ENCODE measurements at regions not wholly inside any gene's neighbourhood (a gene's known extent, or its start where the extent isn't known, plus 50 kb on each side); places are given as distances from the start of the nearest gene placed in this dataset.

DNA sequence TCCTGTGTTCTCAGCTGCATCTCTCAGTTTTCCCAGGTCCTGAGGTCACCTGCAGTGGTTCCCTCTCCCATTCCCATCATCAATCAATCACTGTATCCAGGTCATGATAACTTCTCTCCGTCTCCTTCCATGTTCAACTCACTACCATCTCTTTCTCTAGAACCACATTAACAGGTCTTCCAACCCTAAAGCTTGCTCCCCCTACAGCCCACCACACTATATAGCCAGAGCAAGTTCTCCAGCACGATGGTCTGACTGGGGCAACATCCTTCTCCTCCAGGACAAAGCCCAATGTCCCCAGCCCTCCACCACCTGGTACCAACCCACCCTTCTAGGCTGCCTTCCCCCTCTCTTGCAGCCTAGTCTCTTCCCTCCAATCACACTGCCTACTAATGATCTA, 241.6 kb downstream of the CDK5RAP2 start:
- Mint-ChIP-seq H3K27ac (no peak overlapping the region), H3K4me3 (no peak overlapping the region), H3K4me1 (ENCODE audit: low read depth) (peaks cover 11% of the 10 kb centered on the region), H3K36me3 (ENCODE audit: low read depth) (no peaks in the 10 kb centered on the region), H3K9me3 (no peaks in the 10 kb centered on the region), H3K27me3 (peaks cover 26% of the 10 kb centered on the region)
- DNase-seq = no peak

GRCh38 chr9:120337131-120337530, 242.8 kb downstream of the CDK5RAP2 start:
- Mint-ChIP-seq H3K9me3 (no peaks in the 10 kb centered on the region), H3K27ac (no peak overlapping the region), H3K4me1 (ENCODE audit: low read depth) (peaks cover 11% of the 10 kb centered on the region), H3K4me3 (no peak overlapping the region), H3K27me3 (peaks cover 29% of the 10 kb centered on the region), H3K36me3 (ENCODE audit: low read depth) (no peaks in the 10 kb centered on the region)
- DNase-seq = no peak

DNA sequence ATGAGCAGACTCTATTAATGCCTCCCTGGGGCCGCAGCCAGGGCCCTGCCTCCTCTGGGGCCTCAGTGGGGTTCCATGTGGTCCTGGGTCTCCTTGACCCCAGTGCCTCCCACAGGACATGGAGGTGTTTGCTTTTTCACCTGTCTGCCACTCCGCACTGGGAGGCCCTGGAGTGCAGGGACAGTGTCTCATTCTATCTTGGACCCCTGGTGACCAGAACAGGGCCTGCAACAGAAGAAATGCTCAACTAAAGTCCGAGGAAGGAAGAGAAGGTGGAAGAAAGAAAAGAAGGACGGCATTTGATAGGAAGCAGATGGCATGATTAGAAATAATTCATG, 243.2 kb downstream of the CDK5RAP2 start:
- no peak for DNase-seq
- peaks cover 29% of the 10 kb centered on the region for H3K27me3 Mint-ChIP-seq
- no peak overlapping the region for H3K4me3 Mint-ChIP-seq
- H3K27ac Mint-ChIP-seq = peak overlapping the region; percentile 2
- peaks cover 11% of the 10 kb centered on the region for H3K4me1 Mint-ChIP-seq (ENCODE audit: low read depth)
- no peaks in the 10 kb centered on the region for H3K9me3 Mint-ChIP-seq
- no peaks in the 10 kb centered on the region for H3K36me3 Mint-ChIP-seq (ENCODE audit: low read depth)

GRCh38 chr9:120336021-120336752, 243.8 kb downstream of the CDK5RAP2 start:
- H3K27ac Mint-ChIP-seq = peak overlapping the region; percentile 8
- H3K4me1 Mint-ChIP-seq (ENCODE audit: low read depth) = peaks cover 11% of the 10 kb centered on the region
- H3K27me3 Mint-ChIP-seq = peaks cover 29% of the 10 kb centered on the region
- no peaks in the 10 kb centered on the region for H3K36me3 Mint-ChIP-seq (ENCODE audit: low read depth)
- peak; percentile 31 for DNase-seq
- H3K9me3 Mint-ChIP-seq = no peaks in the 10 kb centered on the region
- H3K4me3 Mint-ChIP-seq = no peak overlapping the region

GRCh38 chr9:120331913-120332312, 248.1 kb downstream of the CDK5RAP2 start:
- Mint-ChIP-seq H3K27ac (no peak overlapping the region), H3K4me3 (no peak overlapping the region), H3K27me3 (peaks cover 19% of the 10 kb centered on the region), H3K4me1 (ENCODE audit: low read depth) (peaks cover 11% of the 10 kb centered on the region), H3K36me3 (ENCODE audit: low read depth) (no peaks in the 10 kb centered on the region), H3K9me3 (no peaks in the 10 kb centered on the region)
- DNase-seq = no peak

DNA sequence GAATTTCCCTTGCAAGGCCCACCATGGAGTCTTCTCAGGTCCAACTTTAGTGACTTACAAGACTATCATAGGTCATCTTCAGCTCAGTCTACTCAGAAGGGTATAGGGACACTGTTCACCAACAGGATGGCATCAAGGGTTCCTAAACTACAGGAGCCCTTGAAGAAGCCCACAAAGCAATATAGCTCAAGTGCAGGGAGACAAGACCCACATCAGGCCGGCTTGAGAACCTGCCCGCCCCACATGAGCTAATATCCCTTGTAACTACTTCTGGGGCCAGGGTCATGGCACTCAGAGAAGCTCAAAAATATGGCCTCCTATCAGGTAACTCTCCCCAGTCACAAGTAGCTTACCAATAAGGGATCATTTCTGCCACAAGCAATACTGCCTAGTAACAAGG, 249.9 kb downstream of the CDK5RAP2 start:
- Mint-ChIP-seq H3K4me1 (ENCODE audit: low read depth) (no peaks in the 10 kb centered on the region), H3K9me3 (no peaks in the 10 kb centered on the region), H3K27ac (no peak overlapping the region), H3K36me3 (ENCODE audit: low read depth) (no peaks in the 10 kb centered on the region), H3K4me3 (no peak overlapping the region), H3K27me3 (peaks cover 28% of the 10 kb centered on the region)
- no peak for DNase-seq

DNA sequence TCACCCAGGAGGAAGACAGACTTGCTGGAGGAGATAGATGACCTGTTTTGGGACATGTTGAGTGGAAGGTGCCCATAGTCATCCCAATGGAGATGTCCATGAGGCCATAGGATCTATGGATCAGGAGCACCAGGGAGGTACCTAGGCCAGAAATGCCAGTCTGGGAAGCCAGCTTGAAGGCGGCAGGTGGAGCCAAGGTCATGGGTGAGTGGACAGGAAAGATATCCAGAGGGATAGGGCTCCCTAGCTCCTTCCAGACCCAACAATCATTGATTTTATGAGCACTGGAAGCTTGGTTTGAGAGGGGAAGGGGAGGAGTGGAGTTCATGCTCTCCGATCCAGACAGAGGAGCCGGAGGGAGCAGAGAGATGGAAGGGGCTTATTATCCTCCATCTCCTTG, 252.6 kb downstream of the CDK5RAP2 start:
- no peak overlapping the region for H3K4me3 Mint-ChIP-seq
- no peaks in the 10 kb centered on the region for H3K9me3 Mint-ChIP-seq
- H3K27ac Mint-ChIP-seq = no peak overlapping the region
- H3K27me3 Mint-ChIP-seq = peaks cover 15% of the 10 kb centered on the region
- no peak for DNase-seq
- no peaks in the 10 kb centered on the region for H3K36me3 Mint-ChIP-seq (ENCODE audit: low read depth)
- H3K4me1 Mint-ChIP-seq (ENCODE audit: low read depth) = no peaks in the 10 kb centered on the region

DNA sequence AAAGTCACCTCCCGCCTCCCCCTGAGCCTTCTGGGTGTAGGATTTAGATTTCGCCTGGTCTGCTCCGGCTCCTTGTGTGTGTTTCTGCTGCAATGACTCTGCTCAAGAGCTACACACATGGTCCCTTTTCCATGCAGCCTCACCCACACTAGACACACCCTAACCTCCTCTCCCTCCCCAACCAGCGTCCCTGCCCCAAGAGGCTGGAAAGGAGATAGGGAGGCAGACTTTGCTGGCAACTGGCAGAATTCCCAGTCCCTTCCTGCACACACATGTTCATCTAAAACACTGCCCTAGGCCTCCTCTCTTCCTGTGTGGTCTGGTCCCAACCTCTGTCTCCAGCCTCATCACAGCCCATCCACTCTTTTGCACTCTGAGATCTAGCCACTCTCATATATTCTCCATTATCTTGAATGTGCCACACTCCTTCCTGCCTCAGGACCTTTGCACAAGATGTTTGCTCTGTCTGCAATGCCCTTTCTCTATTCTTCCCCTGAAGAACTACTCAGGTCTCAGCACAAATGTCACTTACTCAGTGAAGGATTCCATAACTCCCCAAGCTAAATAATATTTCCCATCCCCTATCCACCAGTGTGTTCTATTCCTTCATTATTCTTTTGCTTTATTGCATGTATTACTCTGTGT, 253.8 kb downstream of the CDK5RAP2 start:
- DNase-seq = no peak
- H3K4me1 Mint-ChIP-seq (ENCODE audit: low read depth) = no peaks in the 10 kb centered on the region
- no peak overlapping the region for H3K27ac Mint-ChIP-seq
- no peaks in the 10 kb centered on the region for H3K9me3 Mint-ChIP-seq
- H3K4me3 Mint-ChIP-seq = no peak overlapping the region
- no peaks in the 10 kb centered on the region for H3K36me3 Mint-ChIP-seq (ENCODE audit: low read depth)
- peaks cover 23% of the 10 kb centered on the region for H3K27me3 Mint-ChIP-seq

- no peak for DNase-seq
- H3K4me1 Mint-ChIP-seq (ENCODE audit: low read depth) = no peaks in the 10 kb centered on the region
- H3K36me3 Mint-ChIP-seq (ENCODE audit: low read depth) = no peaks in the 10 kb centered on the region
- no peak overlapping the region for H3K27ac Mint-ChIP-seq
- H3K27me3 Mint-ChIP-seq = peaks cover 25% of the 10 kb centered on the region
- H3K4me3 Mint-ChIP-seq = no peak overlapping the region
- no peaks in the 10 kb centered on the region for H3K9me3 Mint-ChIP-seq
Measured at GRCh38 chr9:120324996-120325642, 254.8 kb downstream of the CDK5RAP2 start.

- Mint-ChIP-seq H3K27ac (no peak overlapping the region), H3K4me1 (ENCODE audit: low read depth) (no peaks in the 10 kb centered on the region), H3K27me3 (peaks cover 25% of the 10 kb centered on the region), H3K36me3 (ENCODE audit: low read depth) (no peaks in the 10 kb centered on the region), H3K9me3 (no peaks in the 10 kb centered on the region), H3K4me3 (no peak overlapping the region)
- no peak for DNase-seq
Measured at GRCh38 chr9:120324461-120324860, 255.5 kb downstream of the CDK5RAP2 start.

DNA sequence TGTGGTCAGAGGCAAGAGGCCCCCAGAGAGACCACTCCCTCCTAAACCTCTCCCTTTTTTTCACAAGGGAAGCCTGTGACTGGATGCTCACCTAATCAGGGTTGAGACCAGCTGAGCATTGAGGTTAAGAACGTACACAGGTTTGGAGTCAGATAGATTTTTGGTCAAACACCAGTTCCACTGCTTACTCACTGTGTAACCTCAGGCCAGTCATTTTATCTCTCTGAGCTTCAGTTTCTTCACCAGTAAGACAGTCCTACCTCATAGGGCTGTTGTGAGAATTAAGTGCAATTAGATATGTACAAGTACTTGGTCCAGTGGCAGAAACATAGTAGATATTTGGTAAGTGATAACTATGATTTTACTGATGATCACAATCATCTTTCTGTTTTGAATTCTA, 256.8 kb downstream of the CDK5RAP2 start:
- Mint-ChIP-seq H3K4me1 (ENCODE audit: low read depth) (no peaks in the 10 kb centered on the region), H3K4me3 (no peak overlapping the region), H3K27me3 (peaks cover 25% of the 10 kb centered on the region), H3K9me3 (no peaks in the 10 kb centered on the region), H3K36me3 (ENCODE audit: low read depth) (no peaks in the 10 kb centered on the region), H3K27ac (no peak overlapping the region)
- no peak for DNase-seq

- Mint-ChIP-seq H3K4me1 (ENCODE audit: low read depth) (no peaks in the 10 kb centered on the region), H3K27ac (no peak overlapping the region), H3K9me3 (peaks cover 3% of the 10 kb centered on the region), H3K27me3 (peaks cover 21% of the 10 kb centered on the region), H3K4me3 (no peak overlapping the region), H3K36me3 (ENCODE audit: low read depth) (no peaks in the 10 kb centered on the region)
- DNase-seq = no peak
Measured at GRCh38 chr9:120319452-120319851, 260.5 kb downstream of the CDK5RAP2 start.

DNA sequence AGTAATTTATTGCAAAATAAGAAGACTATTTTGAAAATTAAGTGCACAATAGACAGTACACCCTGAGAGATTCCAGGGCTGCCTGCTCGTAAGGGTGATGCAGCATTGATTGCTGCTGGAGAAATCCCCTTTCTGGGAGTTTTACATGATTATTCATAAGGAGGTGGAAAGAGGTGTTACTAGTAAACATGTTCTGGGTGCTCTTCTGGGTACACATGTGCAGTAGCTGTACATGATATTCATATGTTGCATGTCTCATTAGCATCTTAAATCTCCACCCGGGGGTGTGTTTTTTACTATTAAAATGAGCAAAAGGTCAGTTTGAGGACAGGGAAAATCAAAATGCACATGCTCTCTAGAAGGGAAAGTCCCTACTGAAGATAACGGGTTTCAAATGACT, 264.8 kb downstream of the CDK5RAP2 start:
- Mint-ChIP-seq H3K27me3 (peaks cover 10% of the 10 kb centered on the region), H3K9me3 (peaks cover 6% of the 10 kb centered on the region), H3K4me1 (ENCODE audit: low read depth) (no peaks in the 10 kb centered on the region), H3K4me3 (no peak overlapping the region), H3K27ac (no peak overlapping the region), H3K36me3 (ENCODE audit: low read depth) (no peaks in the 10 kb centered on the region)
- no peak for DNase-seq

DNA sequence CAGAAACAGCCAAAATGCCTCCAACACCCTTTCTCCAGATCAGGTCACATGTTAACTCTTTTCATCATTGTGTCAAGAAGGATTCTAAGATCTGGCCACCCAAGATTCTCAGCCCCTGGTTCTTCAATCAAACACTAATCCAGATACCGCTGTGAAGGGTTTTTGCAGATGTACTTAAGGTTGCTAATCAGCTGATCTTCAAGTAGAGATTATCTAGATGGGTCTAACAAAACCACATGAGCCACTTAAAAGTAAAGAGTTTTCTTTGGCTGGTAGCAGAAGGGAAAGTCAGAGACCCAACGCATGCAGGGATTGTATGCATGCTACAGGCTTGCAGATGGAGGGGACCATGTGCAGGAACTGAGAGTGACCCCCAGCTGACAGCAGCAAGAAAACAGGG, 267.9 kb downstream of the CDK5RAP2 start:
- DNase-seq = no peak
- Mint-ChIP-seq H3K36me3 (ENCODE audit: low read depth) (no peaks in the 10 kb centered on the region), H3K9me3 (peaks cover 6% of the 10 kb centered on the region)

GRCh38 chr9:120310035-120310434, 269.9 kb downstream of the CDK5RAP2 start:
- Mint-ChIP-seq H3K27me3 (peaks cover 15% of the 10 kb centered on the region), H3K4me3 (no peak overlapping the region), H3K36me3 (ENCODE audit: low read depth) (no peaks in the 10 kb centered on the region), H3K27ac (no peak overlapping the region), H3K9me3 (peaks cover 6% of the 10 kb centered on the region), H3K4me1 (ENCODE audit: low read depth) (no peaks in the 10 kb centered on the region)
- DNase-seq = no peak

More for the DNA sequence above, 267.9 kb downstream of the CDK5RAP2 start:
- Mint-ChIP-seq H3K4me1 (ENCODE audit: low read depth) (no peaks in the 10 kb centered on the region), H3K27me3 (peaks cover 18% of the 10 kb centered on the region), H3K27ac (no peak overlapping the region), H3K4me3 (no peak overlapping the region)

All from activated T-cell treated with anti-CD3 and anti-CD28 coated beads, Interleukin-2, amount 50 U/mL, for 24 hours (primary cell).